Stimulated activated CD8-positive, alpha-beta memory T cell treated with anti-CD3 and anti-CD28 coated beads, Interleukin-12 subunit alpha, Interleukin-12 subunit beta, amount 100 ng/mL, for 24 hours (primary cell): ENCODE measurements at regions not wholly inside any gene's neighbourhood (a gene's known extent, or its start where the extent isn't known, plus 50 kb on each side); places are given as distances from the start of the nearest gene placed in this dataset.

Experiments used
- DNase-seq: peaks from one replicate; pipeline ENCODE4 v3.0.0-alpha.2; 2020; ENCODE audit errors: extremely low read depth

- DNase-seq, result no peak
Observed at GRCh38 chr13:75052616-75053015, 429.4 kb downstream of the TBC1D4 start.

GRCh38 chr13:75050419-75051046 lies 431.4 kb downstream of the TBC1D4 start:
- no peak for DNase-seq

- DNase-seq, result no peak
Observed at GRCh38 chr13:75049735-75050335, 432.1 kb downstream of the TBC1D4 start.

GRCh38 chr13:75042807-75043206 lies 439.2 kb downstream of the TBC1D4 start:
- no peak for DNase-seq

- no peak for DNase-seq
Observed at GRCh38 chr13:75038393-75039113, 443.4 kb downstream of the TBC1D4 start.

- no peak for DNase-seq
Observed at GRCh38 chr13:75025956-75026355, 456.0 kb downstream of the TBC1D4 start.

GRCh38 chr13:75024602-75025001 lies 457.4 kb downstream of the TBC1D4 start:
- no peak for DNase-seq

GRCh38 chr13:75023609-75024008 lies 458.4 kb downstream of the TBC1D4 start:
- DNase-seq, result no peak

GRCh38 chr13:75021151-75021550 lies 460.8 kb downstream of the TBC1D4 start:
- DNase-seq, result no peak

- DNase-seq, result no peak
Observed at GRCh38 chr13:75016225-75016624, 465.7 kb downstream of the TBC1D4 start.

GRCh38 chr13:75013818-75014217 lies 468.2 kb downstream of the TBC1D4 start:
- no peak for DNase-seq

- DNase-seq, result no peak
Observed at GRCh38 chr13:75010941-75011340, 471.0 kb downstream of the TBC1D4 start.

GRCh38 chr13:75008926-75009325 lies 473.0 kb downstream of the TBC1D4 start:
- DNase-seq, result no peak

- DNase-seq, result no peak
Observed at GRCh38 chr13:74990992-74991391, 491.0 kb downstream of the TBC1D4 start.

GRCh38 chr13:74987124-74987690 lies 494.8 kb downstream of the TBC1D4 start:
- DNase-seq, result no peak

GRCh38 chr13:74986609-74987008 lies 495.4 kb downstream of the TBC1D4 start:
- DNase-seq, result no peak

GRCh38 chr13:74979703-74980102 lies 502.3 kb downstream of the TBC1D4 start:
- DNase-seq, result no peak

GRCh38 chr13:74978591-74978990 lies 503.4 kb downstream of the TBC1D4 start:
- no peak for DNase-seq

- no peak for DNase-seq
Observed at GRCh38 chr13:74977498-74977897, 504.5 kb downstream of the TBC1D4 start.

- no peak for DNase-seq
Observed at GRCh38 chr13:74975111-74975510, 506.9 kb downstream of the TBC1D4 start.

GRCh38 chr13:74973935-74974879 lies 507.8 kb downstream of the TBC1D4 start:
- DNase-seq, result no peak

GRCh38 chr13:74969419-74969818 lies 512.5 kb downstream of the TBC1D4 start:
- no peak for DNase-seq
